ENCODE measurements at regions not wholly inside any gene's neighbourhood (a gene's known extent, or its start where the extent isn't known, plus 50 kb on each side); places are given as distances from the start of the nearest gene placed in this dataset.

DNA sequence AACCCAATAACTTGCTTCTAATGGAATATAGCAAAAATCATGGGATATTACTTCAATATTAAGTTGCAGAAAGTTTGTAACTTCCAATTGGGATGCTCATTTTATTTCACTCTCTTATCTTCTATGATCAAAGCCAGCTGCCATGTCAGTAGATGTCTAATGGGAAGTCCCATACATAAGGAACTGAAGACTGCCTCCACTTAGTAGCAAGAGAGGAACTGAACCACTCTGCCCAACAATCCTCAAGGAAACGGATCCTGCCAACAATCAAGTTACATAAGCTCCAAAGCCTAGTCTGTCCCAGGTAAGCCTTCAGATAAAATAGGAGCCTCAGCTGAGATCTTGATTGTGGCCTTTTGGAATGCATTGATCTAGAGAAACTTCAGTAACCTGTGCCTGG is 431.5 kb upstream of the PCDH15 start:
- no peak for ATAC-seq

GRCh38 chr10:55227967-55228366 is 426.9 kb upstream of the PCDH15 start:
- TF ChIP-seq RARB (CRISPR knock-in tag; IDR thresholded peaks at IDR 0.05) (no peak), TCF4 (CRISPR knock-in tag; IDR thresholded peaks at IDR 0.05; ENCODE audit: borderline replicate concordance) (no peak), ARNTL (CRISPR knock-in tag; IDR thresholded peaks at IDR 0.05; ENCODE audit: borderline replicate concordance, low read depth) (no peak), CSRNP3 (CRISPR knock-in tag; IDR thresholded peaks at IDR 0.05) (no peak), CSDC2 (CRISPR knock-in tag; IDR thresholded peaks at IDR 0.05) (no peak), PPARA (CRISPR knock-in tag; IDR thresholded peaks at IDR 0.05; ENCODE audit: borderline replicate concordance) (no peak), BACH2 (CRISPR knock-in tag; IDR thresholded peaks at IDR 0.05; ENCODE audit: borderline replicate concordance) (no peak), ZNF565 (CRISPR knock-in tag; conservative IDR thresholded peaks at IDR 0.05; ENCODE audit: low read depth) (no peak), SNAI2 (CRISPR knock-in tag; IDR thresholded peaks at IDR 0.05) (no peak), ZFP30 (CRISPR knock-in tag; IDR thresholded peaks at IDR 0.05) (no peak), TOX (CRISPR knock-in tag; IDR thresholded peaks at IDR 0.05; ENCODE audit: borderline replicate concordance) (no peak), OSR1 (CRISPR knock-in tag; IDR thresholded peaks at IDR 0.05) (no peak), ESRRG (CRISPR knock-in tag; IDR thresholded peaks at IDR 0.05) (no peak), PATZ1 (CRISPR knock-in tag; IDR thresholded peaks at IDR 0.05; ENCODE audit: borderline replicate concordance) (no peak)
- TF ChIP-seq, protein P1, sequence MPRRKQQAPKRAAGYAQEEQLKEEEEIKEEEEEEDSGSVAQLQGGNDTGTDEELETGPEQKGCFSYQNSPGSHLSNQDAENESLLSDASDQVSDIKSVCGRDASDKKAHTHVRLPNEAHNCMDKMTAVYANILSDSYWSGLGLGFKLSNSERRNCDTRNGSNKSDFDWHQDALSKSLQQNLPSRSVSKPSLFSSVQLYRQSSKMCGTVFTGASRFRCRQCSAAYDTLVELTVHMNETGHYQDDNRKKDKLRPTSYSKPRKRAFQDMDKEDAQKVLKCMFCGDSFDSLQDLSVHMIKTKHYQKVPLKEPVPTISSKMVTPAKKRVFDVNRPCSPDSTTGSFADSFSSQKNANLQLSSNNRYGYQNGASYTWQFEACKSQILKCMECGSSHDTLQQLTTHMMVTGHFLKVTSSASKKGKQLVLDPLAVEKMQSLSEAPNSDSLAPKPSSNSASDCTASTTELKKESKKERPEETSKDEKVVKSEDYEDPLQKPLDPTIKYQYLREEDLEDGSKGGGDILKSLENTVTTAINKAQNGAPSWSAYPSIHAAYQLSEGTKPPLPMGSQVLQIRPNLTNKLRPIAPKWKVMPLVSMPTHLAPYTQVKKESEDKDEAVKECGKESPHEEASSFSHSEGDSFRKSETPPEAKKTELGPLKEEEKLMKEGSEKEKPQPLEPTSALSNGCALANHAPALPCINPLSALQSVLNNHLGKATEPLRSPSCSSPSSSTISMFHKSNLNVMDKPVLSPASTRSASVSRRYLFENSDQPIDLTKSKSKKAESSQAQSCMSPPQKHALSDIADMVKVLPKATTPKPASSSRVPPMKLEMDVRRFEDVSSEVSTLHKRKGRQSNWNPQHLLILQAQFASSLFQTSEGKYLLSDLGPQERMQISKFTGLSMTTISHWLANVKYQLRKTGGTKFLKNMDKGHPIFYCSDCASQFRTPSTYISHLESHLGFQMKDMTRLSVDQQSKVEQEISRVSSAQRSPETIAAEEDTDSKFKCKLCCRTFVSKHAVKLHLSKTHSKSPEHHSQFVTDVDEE (CRISPR knock-in tag; IDR thresholded peaks at IDR 0.05), result no peak
- ATAC-seq, result no peak

More for the DNA sequence above, 431.5 kb upstream of the PCDH15 start:
- TF ChIP-seq SNAI2 (CRISPR knock-in tag; IDR thresholded peaks at IDR 0.05) (no peak), PATZ1 (CRISPR knock-in tag; IDR thresholded peaks at IDR 0.05; ENCODE audit: borderline replicate concordance) (no peak)

DNA sequence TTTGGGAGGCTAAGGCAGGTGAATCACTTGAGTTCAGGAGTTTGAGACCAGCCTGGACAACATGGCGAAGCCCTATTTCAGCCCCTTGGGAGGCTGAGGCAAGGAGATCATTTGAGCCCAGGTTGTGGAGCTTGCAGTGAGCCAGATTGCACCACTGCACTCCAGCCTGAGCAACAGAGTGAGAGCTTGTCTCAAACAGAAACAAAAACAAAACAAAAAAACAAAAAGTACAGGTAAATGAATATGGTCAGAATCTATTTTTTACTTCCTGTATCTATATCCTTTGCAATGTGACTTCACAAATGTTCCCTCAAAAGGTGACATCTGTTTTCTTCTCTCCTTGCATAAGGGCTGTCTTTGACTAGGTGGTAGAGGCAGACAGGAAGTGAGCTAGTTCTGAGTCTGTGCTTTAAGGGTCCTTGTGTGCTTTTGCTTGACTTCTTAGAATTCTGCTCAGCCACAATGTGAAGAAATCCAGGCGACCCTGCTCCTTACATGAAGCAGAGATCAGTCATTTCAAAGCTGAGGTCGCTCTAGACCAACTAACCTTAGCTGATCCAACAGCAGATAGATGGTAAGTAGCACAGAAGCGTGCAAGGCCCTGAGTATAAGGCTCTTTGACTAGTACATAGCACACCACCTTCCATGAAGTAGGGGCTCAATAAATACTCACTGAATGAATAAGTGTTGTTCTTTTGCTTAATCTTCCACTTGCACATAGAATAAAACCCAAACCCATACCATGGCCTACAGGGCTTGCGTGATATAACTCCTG is 423.2 kb upstream of the PCDH15 start:
- TF ChIP-seq ZNF565 (CRISPR knock-in tag; conservative IDR thresholded peaks at IDR 0.05; ENCODE audit: low read depth) (no peak), TCF4 (CRISPR knock-in tag; IDR thresholded peaks at IDR 0.05; ENCODE audit: borderline replicate concordance) (no peak), CSDC2 (CRISPR knock-in tag; IDR thresholded peaks at IDR 0.05) (no peak), ZNF8 (CRISPR knock-in tag; IDR thresholded peaks at IDR 0.05) (no peak)
- ATAC-seq, result no peak

- no peak for ATAC-seq
- TF ChIP-seq OSR1 (CRISPR knock-in tag; IDR thresholded peaks at IDR 0.05), result no peak
- TF ChIP-seq BACH2 (CRISPR knock-in tag; IDR thresholded peaks at IDR 0.05; ENCODE audit: borderline replicate concordance), result no peak
- TF ChIP-seq TOX (CRISPR knock-in tag; IDR thresholded peaks at IDR 0.05; ENCODE audit: borderline replicate concordance), result no peak
- no peak for TF ChIP-seq PPARA (CRISPR knock-in tag; IDR thresholded peaks at IDR 0.05; ENCODE audit: borderline replicate concordance)
- no peak for TF ChIP-seq ESRRG (CRISPR knock-in tag; IDR thresholded peaks at IDR 0.05)
- no peak for TF ChIP-seq ZNF70 (CRISPR knock-in tag; IDR thresholded peaks at IDR 0.05)
- TF ChIP-seq CSRNP3 (CRISPR knock-in tag; IDR thresholded peaks at IDR 0.05), result no peak
- TF ChIP-seq ZFP3 (CRISPR knock-in tag; IDR thresholded peaks at IDR 0.05), result no peak
- TF ChIP-seq RARB (CRISPR knock-in tag; IDR thresholded peaks at IDR 0.05), result no peak
- TF ChIP-seq ZNF565 (CRISPR knock-in tag; conservative IDR thresholded peaks at IDR 0.05; ENCODE audit: low read depth), result no peak
- TF ChIP-seq, protein P2, sequence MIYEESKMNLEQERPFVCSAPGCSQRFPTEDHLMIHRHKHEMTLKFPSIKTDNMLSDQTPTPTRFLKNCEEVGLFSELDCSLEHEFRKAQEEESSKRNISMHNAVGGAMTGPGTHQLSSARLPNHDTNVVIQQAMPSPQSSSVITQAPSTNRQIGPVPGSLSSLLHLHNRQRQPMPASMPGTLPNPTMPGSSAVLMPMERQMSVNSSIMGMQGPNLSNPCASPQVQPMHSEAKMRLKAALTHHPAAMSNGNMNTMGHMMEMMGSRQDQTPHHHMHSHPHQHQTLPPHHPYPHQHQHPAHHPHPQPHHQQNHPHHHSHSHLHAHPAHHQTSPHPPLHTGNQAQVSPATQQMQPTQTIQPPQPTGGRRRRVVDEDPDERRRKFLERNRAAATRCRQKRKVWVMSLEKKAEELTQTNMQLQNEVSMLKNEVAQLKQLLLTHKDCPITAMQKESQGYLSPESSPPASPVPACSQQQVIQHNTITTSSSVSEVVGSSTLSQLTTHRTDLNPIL (CRISPR knock-in tag; IDR thresholded peaks at IDR 0.05; ENCODE audit: low read depth), result no peak
- TF ChIP-seq CSDC2 (CRISPR knock-in tag; IDR thresholded peaks at IDR 0.05), result no peak
- no peak for TF ChIP-seq ZNF8 (CRISPR knock-in tag; IDR thresholded peaks at IDR 0.05)
- no peak for TF ChIP-seq SNAI2 (CRISPR knock-in tag; IDR thresholded peaks at IDR 0.05)
- no peak for TF ChIP-seq PATZ1 (CRISPR knock-in tag; IDR thresholded peaks at IDR 0.05; ENCODE audit: borderline replicate concordance)
- no peak for TF ChIP-seq TCF4 (CRISPR knock-in tag; IDR thresholded peaks at IDR 0.05; ENCODE audit: borderline replicate concordance)
These were observed 422.3 kb upstream of the PCDH15 start for GRCh38 chr10:55223352-55223751.
